GM18498 (cell line): ENCODE measurements at regions not wholly inside any gene's neighbourhood (a gene's known extent, or its start where the extent isn't known, plus 50 kb on each side); places are given as distances from the start of the nearest gene placed in this dataset.

Experiments
- ATAC-seq: cut with Tn5 transposase; IDR thresholded peaks from one replicate; pipeline ENCODE4 v1.9.1; 2021; ENCODE audit warnings: mild to moderate bottlenecking, moderate library complexity; ENCODE audit not compliant: unreplicated experiment

DNA sequence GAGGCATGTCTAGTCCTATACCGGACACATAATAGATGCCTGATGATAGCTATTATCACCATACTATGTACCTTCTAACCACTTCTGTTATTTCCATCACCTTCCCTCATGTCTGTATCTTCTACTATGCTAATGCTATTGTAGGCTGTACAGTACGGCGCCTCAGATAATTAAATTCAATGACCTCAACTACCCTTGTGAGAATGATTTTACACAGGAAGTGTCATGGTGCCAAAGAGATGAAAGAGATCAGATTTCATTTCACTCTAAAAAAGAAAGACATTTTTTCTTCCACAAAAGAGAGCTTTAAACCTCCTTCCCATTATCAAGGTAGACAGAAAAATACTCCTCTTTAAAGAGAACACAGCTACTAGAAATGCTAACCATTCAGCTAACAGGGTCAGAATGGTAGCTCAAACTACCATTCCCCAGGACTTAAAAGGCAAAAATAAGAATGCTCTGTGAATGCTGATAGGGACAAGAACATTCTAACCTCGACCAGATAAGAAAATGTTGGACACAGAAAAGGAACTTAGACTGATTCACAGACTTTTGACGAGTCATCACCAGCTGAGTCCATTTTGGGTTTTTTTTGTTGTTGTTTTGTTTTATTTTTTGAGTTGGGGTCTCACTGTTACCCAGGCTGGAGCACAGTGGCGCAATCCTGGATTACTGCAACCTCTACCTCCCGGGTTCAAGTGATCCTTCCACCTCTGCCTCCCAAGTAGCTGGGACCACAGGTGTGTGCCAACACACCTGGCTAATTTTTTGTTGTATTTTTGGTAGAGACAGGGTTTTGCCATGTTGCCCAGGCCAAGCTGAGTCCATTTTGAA, 99.2 kb upstream of the RAPGEF2 start:
- no peak for ATAC-seq

DNA sequence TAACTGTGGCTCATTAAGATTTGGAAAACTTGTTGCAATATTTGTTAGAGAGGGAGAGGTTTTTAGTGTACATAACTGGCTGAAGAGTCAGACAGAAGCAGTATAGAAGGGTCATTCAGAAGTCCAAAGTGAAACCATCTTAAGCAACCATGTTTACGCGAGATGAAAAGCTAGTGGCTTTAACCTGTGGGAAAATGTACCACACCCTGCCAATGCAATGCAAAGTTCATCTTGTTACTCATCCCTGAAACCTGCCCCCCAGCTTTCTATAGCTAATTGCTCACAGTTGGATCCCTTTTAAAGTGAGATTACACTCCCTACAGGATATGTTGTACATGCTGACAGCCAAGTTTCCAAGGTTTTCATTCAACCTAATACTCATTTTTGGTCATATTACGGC, 96.7 kb upstream of the RAPGEF2 start:
- ATAC-seq, result no peak

DNA sequence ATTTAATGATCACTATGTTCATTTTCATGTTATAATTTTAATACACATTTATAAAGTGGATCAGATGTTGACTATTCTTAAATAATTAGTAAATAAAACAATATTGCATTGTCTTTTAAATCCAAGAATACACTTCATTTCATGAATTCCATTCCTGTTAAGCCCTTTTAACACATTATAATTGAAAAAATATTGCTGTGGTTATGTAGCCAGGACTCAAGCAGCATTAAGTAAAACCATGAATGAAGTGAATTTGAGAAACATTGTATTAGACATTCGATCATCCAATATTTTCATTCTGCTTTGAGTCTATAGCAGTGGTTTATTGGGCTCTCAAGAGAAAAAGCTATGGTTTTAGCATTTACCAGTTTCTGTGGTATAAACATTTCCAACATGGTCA, 94.2 kb upstream of the RAPGEF2 start:
- no peak for ATAC-seq

DNA sequence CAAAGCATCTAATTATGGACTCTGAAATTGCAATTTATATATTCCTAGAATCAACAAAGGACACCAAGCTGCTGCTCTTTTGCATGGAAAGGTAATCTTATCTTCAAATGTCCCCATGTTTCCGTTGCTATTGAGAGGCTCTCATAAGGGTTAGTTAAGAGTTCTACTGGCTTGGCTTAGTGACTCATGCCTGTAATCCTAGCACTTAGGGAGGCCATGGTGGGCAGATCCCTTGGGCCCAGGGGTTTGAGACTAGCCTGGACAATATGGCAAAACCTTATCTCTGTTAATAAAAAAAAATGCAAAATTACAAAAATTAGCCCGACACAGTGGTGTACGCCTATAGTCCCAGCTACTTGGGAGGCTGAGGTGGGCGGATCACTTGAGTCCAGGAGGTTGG, 93.4 kb upstream of the RAPGEF2 start:
- no peak for ATAC-seq

DNA sequence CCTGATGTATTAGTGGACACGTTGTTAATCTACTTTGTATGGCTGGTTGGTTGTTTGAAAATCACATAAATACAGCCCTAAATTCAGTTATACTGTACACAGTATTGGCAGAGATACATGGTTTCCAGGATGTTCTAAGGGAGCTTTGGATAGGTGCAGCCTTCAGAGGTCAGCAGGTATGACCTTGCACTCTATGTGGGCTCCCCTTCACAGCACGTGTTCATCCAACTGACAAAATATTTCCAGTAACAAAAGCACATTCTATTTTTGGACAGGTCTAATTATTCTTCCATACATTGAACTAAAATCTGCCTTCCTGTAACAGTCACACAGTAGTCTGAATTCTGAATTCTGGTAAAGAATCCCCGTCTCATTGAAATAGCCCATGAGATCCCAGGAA, 92.8 kb upstream of the RAPGEF2 start:
- no peak for ATAC-seq

DNA sequence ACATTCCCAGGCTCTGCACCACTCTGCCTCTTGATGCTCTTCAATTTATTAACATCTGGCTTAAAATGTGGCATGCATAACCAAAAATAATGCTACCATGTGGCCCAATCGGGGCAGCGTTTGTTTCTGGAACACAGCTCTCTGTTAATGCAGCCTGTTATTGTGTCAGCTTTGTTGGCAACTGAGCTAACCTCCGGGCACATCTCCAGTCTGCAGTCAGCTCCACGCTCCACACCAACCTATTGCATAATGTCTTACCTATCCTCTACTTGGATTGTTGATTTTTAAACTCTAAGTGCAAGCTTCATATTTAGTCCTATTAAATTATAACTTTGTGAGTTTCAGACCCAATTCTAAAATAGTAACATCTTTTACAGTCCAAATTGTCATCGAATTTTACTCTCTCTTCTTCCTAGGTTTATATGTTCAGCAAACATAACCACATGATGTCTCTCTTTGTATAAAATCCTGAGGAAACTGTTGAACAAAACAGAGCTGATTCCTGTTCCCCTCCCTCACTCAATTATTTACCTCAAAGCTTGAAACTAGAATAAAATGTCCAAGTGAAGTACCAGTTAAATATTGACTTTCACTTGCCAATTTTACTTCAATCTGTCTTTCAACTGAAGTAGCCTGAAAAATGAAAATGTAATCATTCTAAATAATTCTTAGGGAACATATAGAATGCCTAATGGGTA, 92.2 kb upstream of the RAPGEF2 start:
- ATAC-seq, result no peak

DNA sequence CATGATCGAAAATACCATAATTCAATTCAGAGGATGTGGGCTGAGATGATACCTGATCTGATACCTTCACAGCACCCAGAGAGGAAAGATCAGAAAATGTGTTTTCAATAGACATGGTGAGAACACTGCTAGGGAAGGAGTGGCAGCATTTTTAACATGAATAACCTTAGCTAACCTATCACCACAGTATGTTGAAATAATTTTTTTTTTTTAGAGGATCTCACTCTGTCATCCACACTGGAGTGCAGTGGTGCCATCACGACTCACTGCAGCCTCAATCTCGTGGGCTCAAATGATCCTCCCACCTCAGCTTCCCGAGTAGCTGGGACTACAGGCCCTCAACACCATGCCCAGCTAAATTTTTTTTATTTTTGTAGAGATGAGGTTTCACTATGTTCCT, 90.5 kb upstream of the RAPGEF2 start:
- ATAC-seq, result no peak

DNA sequence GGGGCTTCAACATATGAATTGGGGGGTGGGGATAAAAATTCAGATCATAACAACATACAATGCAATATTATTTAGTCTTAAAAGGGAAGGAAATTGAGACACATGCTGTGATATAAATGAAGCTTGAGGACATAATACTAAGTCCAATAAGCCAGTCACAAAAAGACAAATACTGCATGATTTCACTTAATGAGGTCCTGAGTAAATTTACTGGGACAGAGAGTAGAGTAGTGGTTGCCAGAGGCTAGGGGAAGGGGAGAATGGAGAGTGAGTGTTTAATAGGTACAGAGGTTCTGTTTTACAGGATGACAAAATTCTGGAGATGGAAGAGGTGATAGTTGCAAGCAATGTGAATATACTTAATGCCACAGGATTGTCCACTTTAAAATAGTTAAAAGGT, 89.2 kb upstream of the RAPGEF2 start:
- ATAC-seq, result no peak

DNA sequence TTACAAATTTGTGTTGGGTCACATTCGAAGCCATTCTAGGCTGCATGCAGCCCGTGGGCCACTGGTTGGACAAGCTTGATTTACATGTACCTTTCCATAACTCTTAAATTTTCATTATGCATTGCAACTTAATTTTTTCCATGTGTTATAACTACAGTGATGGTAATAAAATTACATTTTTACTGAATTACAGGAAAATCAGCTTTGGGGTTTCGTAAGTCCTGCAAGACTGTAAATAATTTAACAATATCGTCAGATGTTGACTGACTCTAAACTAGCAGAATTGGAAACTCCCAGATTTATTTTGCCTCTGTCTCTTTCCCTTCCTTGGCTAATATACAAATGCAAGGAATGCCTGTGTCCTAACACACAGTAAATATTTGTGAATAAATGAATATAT, 88.0 kb upstream of the RAPGEF2 start:
- no peak for ATAC-seq

DNA sequence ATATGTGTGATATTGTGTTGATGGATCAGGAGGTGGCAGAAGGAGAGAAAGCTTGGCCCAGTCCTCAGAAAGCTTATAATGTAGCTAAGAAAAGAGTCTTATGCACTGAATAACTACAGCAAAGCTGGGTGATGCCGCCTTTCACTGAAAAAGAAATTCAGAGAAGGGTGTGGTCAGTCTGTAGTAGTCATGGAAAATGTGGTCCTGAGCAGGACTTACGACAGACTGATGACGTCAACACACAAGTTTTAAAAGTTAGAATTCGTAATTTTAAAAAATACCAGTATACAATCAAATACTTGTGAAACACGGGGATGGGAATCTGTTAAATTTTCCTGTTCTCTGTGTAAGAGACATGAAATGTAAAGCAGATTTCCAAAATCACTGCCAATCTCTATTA, 87.0 kb upstream of the RAPGEF2 start:
- no peak for ATAC-seq

DNA sequence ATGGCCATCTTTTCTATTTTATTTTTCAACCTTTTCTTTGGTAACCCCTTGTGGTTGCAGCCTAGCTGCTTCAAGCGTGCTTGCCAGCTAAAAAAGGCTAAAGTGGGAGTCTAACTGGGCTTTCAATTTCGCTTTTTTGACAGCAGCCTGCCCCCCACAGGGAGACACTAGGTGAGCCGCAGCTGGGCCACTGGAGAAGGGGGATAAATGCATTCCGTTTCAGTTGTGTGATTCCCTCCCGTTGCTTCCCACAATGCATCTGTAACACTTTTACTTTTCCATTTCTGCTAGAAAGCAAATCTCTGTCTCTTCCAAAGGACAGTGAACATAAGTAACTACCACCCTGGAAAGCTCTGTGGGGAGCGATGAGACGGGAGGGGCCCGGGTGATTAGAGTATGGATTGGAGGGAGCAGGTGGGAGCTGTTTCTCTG, 86.3 kb upstream of the RAPGEF2 start:
- peak; percentile 48 for ATAC-seq

DNA sequence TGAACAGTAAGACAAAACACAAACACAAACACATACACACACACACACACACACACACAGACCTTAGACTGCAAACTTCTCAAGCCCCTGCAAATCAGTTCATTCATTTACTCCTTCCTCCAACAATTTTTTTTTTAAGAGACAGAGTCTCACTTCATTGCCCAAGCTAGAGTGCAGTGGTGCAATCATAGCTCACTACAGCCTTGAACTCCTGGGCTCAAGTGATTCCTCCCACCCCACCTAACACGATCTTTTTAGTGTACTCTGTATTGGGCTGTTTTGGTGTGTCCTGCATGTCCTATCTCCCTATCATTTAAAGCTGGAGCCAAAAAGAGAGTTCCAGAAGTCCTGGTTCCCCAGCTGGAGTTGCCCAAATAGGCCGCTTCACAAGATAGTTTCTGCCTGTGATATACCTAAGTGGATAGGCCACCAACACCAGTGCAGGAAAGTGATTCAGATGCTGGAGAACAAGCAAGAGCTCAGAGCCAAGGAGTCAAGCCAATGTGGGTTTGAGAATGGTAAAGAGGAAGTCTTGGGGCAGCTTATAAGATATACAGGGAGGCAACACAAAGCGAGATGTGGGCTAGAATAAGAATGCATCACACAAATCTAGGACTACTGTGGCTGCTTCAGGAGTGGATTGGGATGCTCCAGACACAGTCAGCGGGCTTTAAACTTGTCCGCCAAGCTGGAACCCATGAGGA, 85.4 kb upstream of the RAPGEF2 start:
- peak; percentile 40 for ATAC-seq

DNA sequence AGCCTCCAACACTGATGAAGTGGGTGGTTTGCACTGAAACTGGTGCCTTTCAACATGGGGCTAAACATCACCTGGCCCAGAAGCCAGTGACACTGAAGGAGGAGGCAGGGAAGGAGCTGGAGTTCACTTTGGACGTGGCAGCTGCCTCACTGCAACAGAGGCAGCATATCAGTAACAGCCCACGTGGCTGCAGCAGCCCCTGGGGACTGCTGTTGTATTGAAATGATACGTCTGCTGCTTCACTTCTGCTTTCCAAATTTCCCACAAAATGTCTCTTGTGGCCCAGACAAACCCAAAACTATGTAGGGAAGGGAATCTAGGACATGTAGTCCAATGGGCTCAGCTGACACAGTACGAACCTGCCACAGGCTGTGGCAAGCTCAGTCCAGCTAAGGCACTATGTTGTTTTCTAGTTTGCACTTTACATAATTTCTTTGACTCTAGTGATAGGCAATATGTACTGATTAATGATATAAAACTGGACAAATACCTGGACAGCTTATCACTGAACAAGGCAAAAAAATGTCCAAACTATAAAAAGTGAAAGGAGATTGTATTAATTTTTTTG, 84.7 kb upstream of the RAPGEF2 start:
- peak; percentile 94 for ATAC-seq

DNA sequence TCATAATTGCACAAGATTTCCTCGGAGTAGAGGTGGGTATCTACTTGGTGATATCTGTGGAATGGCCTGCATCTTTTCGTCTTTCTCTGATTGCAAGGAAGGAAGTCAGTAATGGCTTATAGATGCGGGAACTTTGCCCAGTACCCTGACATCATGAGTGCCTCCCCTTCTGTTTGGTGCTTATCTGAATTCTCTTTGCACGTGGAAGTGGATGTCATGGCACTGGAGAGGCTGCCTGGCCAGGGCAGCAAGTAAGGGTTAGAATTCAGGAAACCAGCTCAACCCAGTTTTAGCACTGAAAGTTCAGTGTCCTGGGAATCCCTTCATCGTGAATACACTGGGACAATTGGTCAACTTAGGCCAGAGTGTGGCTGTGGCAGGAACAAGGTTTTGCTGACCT, 83.5 kb upstream of the RAPGEF2 start:
- no peak for ATAC-seq

DNA sequence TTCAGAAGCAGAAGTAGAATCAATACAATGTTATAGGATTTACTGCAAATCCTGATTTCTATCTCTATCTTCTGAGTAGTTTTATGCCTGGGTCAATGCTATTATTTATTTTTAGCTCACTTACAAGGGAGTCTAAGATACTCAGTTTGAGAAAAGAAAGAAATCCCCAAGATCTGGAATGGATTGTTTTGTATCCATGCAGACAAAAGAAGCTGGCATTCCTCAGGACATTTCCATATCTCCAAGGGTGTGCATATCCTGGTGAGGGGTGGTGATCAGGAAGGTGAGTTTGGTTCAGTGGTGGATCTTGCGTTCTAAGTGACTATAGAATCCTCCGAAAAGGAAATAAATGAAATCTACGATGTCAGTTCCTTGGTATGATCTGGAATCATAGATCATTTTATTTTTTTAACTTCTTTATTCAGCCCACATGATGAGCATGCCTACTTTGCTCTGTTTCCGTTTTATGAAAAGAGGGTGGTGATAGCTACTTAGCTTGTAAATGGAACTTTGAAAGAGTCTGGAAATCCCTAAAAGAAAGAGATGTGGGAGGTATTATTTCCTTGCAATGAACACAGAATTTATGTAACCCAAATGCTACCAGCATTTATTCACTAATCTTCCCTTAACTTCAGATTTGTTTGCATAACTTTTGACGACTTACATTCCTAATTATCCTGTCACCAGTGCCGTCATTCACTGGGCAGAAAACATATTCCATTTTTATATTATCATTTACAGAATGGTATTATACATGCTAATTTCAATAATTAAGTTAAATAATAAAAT, 81.1 kb upstream of the RAPGEF2 start:
- no peak for ATAC-seq

DNA sequence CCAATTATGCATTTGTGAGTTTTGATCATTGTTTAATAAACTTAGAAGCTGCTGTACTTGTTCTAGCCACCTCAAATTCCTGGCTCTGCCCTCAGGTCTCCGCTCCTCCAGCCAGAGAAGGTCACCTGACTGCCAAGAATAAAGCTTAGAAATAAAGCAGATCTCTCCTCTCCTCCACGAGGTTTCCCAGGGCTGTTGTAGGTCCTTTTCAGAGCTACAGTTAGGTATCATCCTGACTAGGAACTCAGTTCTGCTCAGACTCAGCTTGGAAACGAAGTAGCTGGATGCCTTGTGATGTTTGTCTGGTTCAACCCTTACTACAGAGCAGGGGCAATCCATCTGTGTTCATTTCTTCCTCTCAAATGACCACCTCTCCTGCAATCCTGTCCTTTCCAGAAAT, 79.1 kb upstream of the RAPGEF2 start:
- ATAC-seq, result no peak

DNA sequence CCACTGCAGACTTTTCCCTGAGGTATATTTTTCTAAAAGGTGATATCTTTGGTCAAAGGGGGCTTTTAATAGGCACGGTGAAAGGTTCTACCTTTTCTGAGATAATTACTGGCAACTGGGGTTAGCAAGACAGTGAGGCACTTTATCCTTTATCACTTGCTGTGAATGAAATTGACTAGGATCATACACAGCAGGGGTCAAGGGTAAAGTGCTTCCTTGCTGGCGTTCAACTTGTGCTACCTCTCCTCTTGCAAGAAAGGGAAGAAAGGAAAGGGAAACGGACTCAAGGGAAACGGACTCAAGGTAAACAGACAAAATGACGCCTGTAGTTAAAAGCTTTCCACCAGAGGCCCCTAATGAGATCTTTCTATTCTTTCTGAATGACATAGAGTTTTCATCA, 78.6 kb upstream of the RAPGEF2 start:
- ATAC-seq, result no peak

DNA sequence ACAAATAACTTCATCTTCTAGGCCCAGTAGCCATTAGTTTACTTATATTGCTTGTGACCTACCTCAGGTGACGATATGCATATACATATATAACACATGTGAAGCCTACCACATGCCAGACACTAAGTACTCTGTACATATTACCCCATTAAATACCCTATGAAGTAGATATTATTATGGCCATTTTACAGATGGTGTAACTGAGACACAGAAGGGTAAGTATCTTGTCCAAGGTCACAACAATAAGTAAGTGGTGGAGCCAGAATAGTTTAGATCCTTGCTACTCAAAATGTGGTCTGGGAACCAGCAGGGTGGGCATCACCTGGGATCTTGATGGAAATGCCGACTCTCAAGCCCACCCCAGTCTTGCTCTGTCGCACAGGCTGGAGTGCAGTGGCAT, 78.1 kb upstream of the RAPGEF2 start:
- no peak for ATAC-seq

DNA sequence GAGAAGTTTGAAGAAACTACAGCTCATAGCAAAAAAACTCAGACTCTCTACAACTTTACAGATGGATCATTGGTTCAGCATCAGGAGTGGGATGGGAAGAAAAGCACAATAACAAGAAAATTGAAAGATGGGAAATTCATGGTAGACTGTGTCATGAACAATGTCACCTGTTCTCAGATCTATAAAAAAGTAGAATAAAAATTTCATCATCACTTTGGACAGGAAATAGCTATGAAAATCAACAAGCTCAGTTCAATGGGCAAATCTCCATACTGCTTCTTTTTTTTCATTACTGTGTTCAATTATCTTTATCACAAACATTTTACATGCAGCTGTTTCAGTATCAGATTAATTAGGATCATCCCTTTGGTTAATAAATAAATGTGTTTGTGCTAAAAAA, 76.5 kb upstream of the RAPGEF2 start:
- no peak for ATAC-seq

DNA sequence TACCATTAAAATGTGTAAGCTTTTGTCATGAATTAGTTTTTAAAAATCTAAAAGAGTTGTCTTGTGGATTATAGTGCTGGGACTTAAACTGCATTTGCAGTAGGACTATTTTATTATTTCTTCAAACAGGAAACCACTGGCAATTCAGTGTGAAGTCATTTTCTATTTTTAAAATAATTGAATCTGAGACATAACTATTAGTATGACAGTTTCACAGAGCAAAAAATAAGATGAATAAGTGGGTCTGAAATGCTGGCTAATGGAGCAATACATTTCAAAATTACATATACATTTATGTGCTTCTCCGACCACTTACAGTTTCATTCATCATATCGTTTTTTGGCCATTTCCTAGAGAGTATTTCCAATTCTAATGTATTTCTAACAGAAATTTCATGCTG, 75.3 kb upstream of the RAPGEF2 start:
- ATAC-seq, result peak; percentile 60

DNA sequence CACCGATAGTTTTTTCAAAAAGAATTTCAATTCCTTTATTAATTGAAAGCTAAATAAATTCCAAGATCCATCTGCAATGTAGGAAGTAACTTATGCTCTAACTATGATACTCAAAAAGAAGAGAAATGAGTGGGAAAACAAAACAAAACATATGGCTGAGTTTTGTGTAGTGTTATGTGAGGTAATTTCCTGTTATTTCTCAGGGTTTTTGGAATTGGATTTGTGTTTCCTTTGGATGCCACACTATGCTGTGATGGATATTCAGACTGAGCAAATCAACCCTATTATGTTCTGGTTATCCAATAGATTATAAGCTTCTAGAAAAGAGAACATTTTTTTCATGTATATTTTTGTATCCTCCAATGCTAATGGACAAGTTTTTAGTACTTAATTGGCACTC, 73.4 kb upstream of the RAPGEF2 start:
- ATAC-seq, result no peak
